HG02588 (cell line): ENCODE measurements at regions not wholly inside any gene's neighbourhood (a gene's known extent, or its start where the extent isn't known, plus 50 kb on each side); places are given as distances from the start of the nearest gene placed in this dataset.
A peak's percentile ranks its signal among the peaks of the same experiment; 100 is the strongest.
"Not testable (repeated sequence)": the region's sequence is repeated elsewhere in the genome, so short reads cannot be mapped to it uniquely, and the experiment has no call there.

ENCODE experiments used
- ATAC-seq: cut with Tn5 transposase; IDR thresholded peaks from one replicate; pipeline ENCODE4 v1.9.1; 2021; ENCODE audit warnings: mild to moderate bottlenecking, moderate library complexity; ENCODE audit not compliant: unreplicated experiment

- no peak for ATAC-seq
Observed at GRCh38 chr7:85897967-85898366, 711.1 kb upstream of the SEMA3D start.

- ATAC-seq: no peak
Observed at GRCh38 chr7:85896531-85896930, 709.7 kb upstream of the SEMA3D start.

GRCh38 chr7:85895835-85896234 lies 709.0 kb upstream of the SEMA3D start:
- no peak for ATAC-seq

- ATAC-seq: not testable (repeated sequence)
Observed at GRCh38 chr7:85891900-85892299, 705.0 kb upstream of the SEMA3D start.

GRCh38 chr7:85890244-85890811 lies 703.5 kb upstream of the SEMA3D start:
- ATAC-seq: peak; percentile 77

- no peak for ATAC-seq
Observed at GRCh38 chr7:85887133-85887532, 700.3 kb upstream of the SEMA3D start.

- no peak for ATAC-seq
Observed at GRCh38 chr7:85882335-85882734, 695.5 kb upstream of the SEMA3D start.

GRCh38 chr7:85875398-85875797 lies 688.5 kb upstream of the SEMA3D start:
- no peak for ATAC-seq

GRCh38 chr7:85866540-85866939 lies 679.7 kb upstream of the SEMA3D start:
- no peak for ATAC-seq

- ATAC-seq: no peak
Observed at GRCh38 chr7:85851571-85852193, 664.8 kb upstream of the SEMA3D start.

- ATAC-seq: no peak
Observed at GRCh38 chr7:85850381-85850780, 663.5 kb upstream of the SEMA3D start.

GRCh38 chr7:85840554-85840953 lies 653.7 kb upstream of the SEMA3D start:
- ATAC-seq: no peak

- no peak for ATAC-seq
Observed at GRCh38 chr7:85833066-85833465, 646.2 kb upstream of the SEMA3D start.

GRCh38 chr7:85830982-85831381 lies 644.1 kb upstream of the SEMA3D start:
- no peak for ATAC-seq

- no peak for ATAC-seq
Observed at GRCh38 chr7:85829817-85830432, 643.1 kb upstream of the SEMA3D start.

- no peak for ATAC-seq
Observed at GRCh38 chr7:85829176-85829575, 642.3 kb upstream of the SEMA3D start.

- no peak for ATAC-seq
Observed at GRCh38 chr7:85828614-85829013, 641.8 kb upstream of the SEMA3D start.

GRCh38 chr7:85823396-85824080 lies 636.7 kb upstream of the SEMA3D start:
- no peak for ATAC-seq

- ATAC-seq: no peak
Observed at GRCh38 chr7:85821926-85822325, 635.1 kb upstream of the SEMA3D start.

- no peak for ATAC-seq
Observed at GRCh38 chr7:85820702-85821443, 634.0 kb upstream of the SEMA3D start.

GRCh38 chr7:85815526-85815925 lies 628.7 kb upstream of the SEMA3D start:
- no peak for ATAC-seq
